Upper lobe of left lung (tissue), 4 donors: ENCODE measurements at regions not wholly inside any gene's neighbourhood (a gene's known extent, or its start where the extent isn't known, plus 50 kb on each side); places are given as distances from the start of the nearest gene placed in this dataset.

Experiments used
- EP300 ChIP-seq, 4 donors: sonication (generic); formaldehyde crosslinking; IDR thresholded peaks; one replicate each; pipeline ENCODE4 v1.5.1; 2017; ENCODE audit warnings: antibody characterized with exemption in 4 of 4, control low read depth in 2 of 4
- POLR2A ChIP-seq, 4 donors: fragments of 450-650 bp; IDR thresholded peaks; one replicate each; pipeline ENCODE4 v1.5.1; 2016 to 2017; ENCODE audit warnings: antibody characterized with exemption in 4 of 4, mild to moderate bottlenecking in 2 of 4
- POLR2AphosphoS5 ChIP-seq, 2 donors: sonication (generic); formaldehyde crosslinking; IDR thresholded peaks; one replicate each; pipeline ENCODE4 v1.5.1; 2017; ENCODE audit warnings: antibody characterized with exemption in 2 of 2
- TF ChIP-seq, protein P1 (sequence below), 6 experiments: fragments of 450-650 bp in 4 of 6; fragments of 200-600 bp in 2 of 6; sonication (generic) in 2 of 6; IDR thresholded peaks; one replicate each; pipeline ENCODE4 v1.5.1; 2016 to 2019; ENCODE audit warnings: antibody characterized with exemption in 6 of 6

DNA sequence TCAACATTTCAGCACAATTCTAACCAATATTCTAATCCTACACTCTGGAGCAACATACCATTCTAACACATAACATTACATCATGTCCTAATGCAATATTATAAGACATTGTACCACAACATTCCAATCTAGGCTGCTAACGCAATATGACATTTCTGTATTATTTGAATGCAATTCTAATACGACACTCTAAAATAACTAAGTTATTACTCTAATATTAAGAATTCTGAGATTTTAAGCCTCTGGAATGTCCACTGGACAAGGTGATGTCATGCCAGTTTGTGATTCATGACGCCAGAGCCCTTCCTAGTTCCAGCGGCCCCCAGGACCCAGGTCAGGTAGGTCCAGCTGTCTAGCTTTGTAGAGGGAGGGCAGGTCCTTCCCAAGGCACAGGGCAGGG lies 69.7 kb upstream of the SIRPA start:
- TF ChIP-seq POLR2A (IDR thresholded peaks at IDR 0.05) (no peak), POLR2AphosphoS5 (IDR thresholded peaks at IDR 0.05) (no peak), EP300 (IDR thresholded peaks at IDR 0.05) (no peak)
- TF ChIP-seq, protein P1, sequence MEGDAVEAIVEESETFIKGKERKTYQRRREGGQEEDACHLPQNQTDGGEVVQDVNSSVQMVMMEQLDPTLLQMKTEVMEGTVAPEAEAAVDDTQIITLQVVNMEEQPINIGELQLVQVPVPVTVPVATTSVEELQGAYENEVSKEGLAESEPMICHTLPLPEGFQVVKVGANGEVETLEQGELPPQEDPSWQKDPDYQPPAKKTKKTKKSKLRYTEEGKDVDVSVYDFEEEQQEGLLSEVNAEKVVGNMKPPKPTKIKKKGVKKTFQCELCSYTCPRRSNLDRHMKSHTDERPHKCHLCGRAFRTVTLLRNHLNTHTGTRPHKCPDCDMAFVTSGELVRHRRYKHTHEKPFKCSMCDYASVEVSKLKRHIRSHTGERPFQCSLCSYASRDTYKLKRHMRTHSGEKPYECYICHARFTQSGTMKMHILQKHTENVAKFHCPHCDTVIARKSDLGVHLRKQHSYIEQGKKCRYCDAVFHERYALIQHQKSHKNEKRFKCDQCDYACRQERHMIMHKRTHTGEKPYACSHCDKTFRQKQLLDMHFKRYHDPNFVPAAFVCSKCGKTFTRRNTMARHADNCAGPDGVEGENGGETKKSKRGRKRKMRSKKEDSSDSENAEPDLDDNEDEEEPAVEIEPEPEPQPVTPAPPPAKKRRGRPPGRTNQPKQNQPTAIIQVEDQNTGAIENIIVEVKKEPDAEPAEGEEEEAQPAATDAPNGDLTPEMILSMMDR (IDR thresholded peaks at IDR 0.05), result no peak
